ENCODE measurements at regions not wholly inside any gene's neighbourhood (a gene's known extent, or its start where the extent isn't known, plus 50 kb on each side); places are given as distances from the start of the nearest gene placed in this dataset.

GRCh38 chr5:174446446-174446845 lies 277.9 kb upstream of the MSX2 start:
- no peaks in the 10 kb centered on the region for H3K9me3 ChIP-seq (ENCODE audit: control insufficient read depth in 2 of 2, insufficient read depth in 1 of 2, low read length in 1 of 2)
- H3K4me3 ChIP-seq (ENCODE audit: low read length in 2 of 2), result no peak overlapping the region
- no peaks in the 10 kb centered on the region for H3K36me3 ChIP-seq (ENCODE audit: control insufficient read depth in 2 of 2, insufficient read depth in 2 of 2, low read length in 1 of 2)
- no peak for DNase-seq (ENCODE audit: low read depth in 6 of 9, low spot score in 9 of 9)
- H3K4me1 ChIP-seq (ENCODE audit: control insufficient read depth in 2 of 2, insufficient read depth in 2 of 2, low read length in 2 of 2), result no peaks in the 10 kb centered on the region
- no peaks in the 10 kb centered on the region for H3K27me3 ChIP-seq (ENCODE audit: control insufficient read depth in 2 of 2, insufficient read depth in 1 of 2, low read length in 1 of 2)
- H3K27ac ChIP-seq (ENCODE audit: low read depth in 1 of 2, low read length in 1 of 2), result no peak overlapping the region
- 83% methylated on average over 6 of the region's 6 CpGs for WGBS

- Histone ChIP-seq H3K27ac (ENCODE audit: low read depth in 1 of 2, low read length in 1 of 2) (no peak overlapping the region), H3K9me3 (ENCODE audit: control insufficient read depth in 2 of 2, insufficient read depth in 1 of 2, low read length in 1 of 2) (no peaks in the 10 kb centered on the region), H3K4me3 (ENCODE audit: low read length in 2 of 2) (no peak overlapping the region), H3K36me3 (ENCODE audit: control insufficient read depth in 2 of 2, insufficient read depth in 2 of 2, low read length in 1 of 2) (no peaks in the 10 kb centered on the region), H3K4me1 (ENCODE audit: control insufficient read depth in 2 of 2, insufficient read depth in 2 of 2, low read length in 2 of 2) (no peaks in the 10 kb centered on the region), H3K27me3 (ENCODE audit: control insufficient read depth in 2 of 2, insufficient read depth in 1 of 2, low read length in 1 of 2) (no peaks in the 10 kb centered on the region)
- 85% methylated on average over 10 of the region's 10 CpGs for WGBS
- no peak for DNase-seq (ENCODE audit: low read depth in 6 of 9, low spot score in 9 of 9)
These were observed 277.4 kb upstream of the MSX2 start for GRCh38 chr5:174446988-174447387.

- 95% methylated on average over 4 of the region's 4 CpGs for WGBS
- H3K4me1 ChIP-seq (ENCODE audit: control insufficient read depth in 2 of 2, insufficient read depth in 2 of 2, low read length in 2 of 2), result no peaks in the 10 kb centered on the region
- no peaks in the 10 kb centered on the region for H3K27me3 ChIP-seq (ENCODE audit: control insufficient read depth in 2 of 2, insufficient read depth in 1 of 2, low read length in 1 of 2)
- no peaks in the 10 kb centered on the region for H3K9me3 ChIP-seq (ENCODE audit: control insufficient read depth in 2 of 2, insufficient read depth in 1 of 2, low read length in 1 of 2)
- H3K27ac ChIP-seq (ENCODE audit: low read depth in 1 of 2, low read length in 1 of 2), result no peak overlapping the region
- H3K4me3 ChIP-seq (ENCODE audit: low read length in 2 of 2), result no peak overlapping the region
- no peak for DNase-seq (ENCODE audit: low read depth in 6 of 9, low spot score in 9 of 9)
- no peaks in the 10 kb centered on the region for H3K36me3 ChIP-seq (ENCODE audit: control insufficient read depth in 2 of 2, insufficient read depth in 2 of 2, low read length in 1 of 2)
These were observed 276.3 kb upstream of the MSX2 start for GRCh38 chr5:174448041-174448440.

- Histone ChIP-seq H3K27ac (ENCODE audit: low read depth in 1 of 2, low read length in 1 of 2) (no peak overlapping the region), H3K36me3 (ENCODE audit: control insufficient read depth in 2 of 2, insufficient read depth in 2 of 2, low read length in 1 of 2) (no peaks in the 10 kb centered on the region), H3K4me1 (ENCODE audit: control insufficient read depth in 2 of 2, insufficient read depth in 2 of 2, low read length in 2 of 2) (no peaks in the 10 kb centered on the region), H3K27me3 (ENCODE audit: control insufficient read depth in 2 of 2, insufficient read depth in 1 of 2, low read length in 1 of 2) (no peaks in the 10 kb centered on the region), H3K9me3 (ENCODE audit: control insufficient read depth in 2 of 2, insufficient read depth in 1 of 2, low read length in 1 of 2) (no peaks in the 10 kb centered on the region), H3K4me3 (ENCODE audit: low read length in 2 of 2) (no peak overlapping the region)
- DNase-seq (ENCODE audit: low read depth in 6 of 9, low spot score in 9 of 9), result no peak
These were observed 275.7 kb upstream of the MSX2 start for GRCh38 chr5:174448662-174449061.

GRCh38 chr5:174453690-174454089 lies 270.7 kb upstream of the MSX2 start:
- no peak for DNase-seq (ENCODE audit: low read depth in 6 of 9, low spot score in 9 of 9)
- Histone ChIP-seq H3K27me3 (ENCODE audit: control insufficient read depth in 2 of 2, insufficient read depth in 1 of 2, low read length in 1 of 2) (no peaks in the 10 kb centered on the region), H3K4me1 (ENCODE audit: control insufficient read depth in 2 of 2, insufficient read depth in 2 of 2, low read length in 2 of 2) (peaks cover 2 to 5% of the 10 kb centered on the region in 2 donors), H3K4me3 (ENCODE audit: low read length in 2 of 2) (no peak overlapping the region), H3K27ac (ENCODE audit: low read depth in 1 of 2, low read length in 1 of 2) (no peak overlapping the region), H3K36me3 (ENCODE audit: control insufficient read depth in 2 of 2, insufficient read depth in 2 of 2, low read length in 1 of 2) (no peaks in the 10 kb centered on the region), H3K9me3 (ENCODE audit: control insufficient read depth in 2 of 2, insufficient read depth in 1 of 2, low read length in 1 of 2) (no peaks in the 10 kb centered on the region)
- WGBS, result 69% methylated on average over 2 of the region's 2 CpGs

- 21% methylated on average over 6 of the region's 6 CpGs for WGBS
- Histone ChIP-seq H3K27me3 (ENCODE audit: control insufficient read depth in 2 of 2, insufficient read depth in 1 of 2, low read length in 1 of 2) (no peaks in the 10 kb centered on the region), H3K9me3 (ENCODE audit: control insufficient read depth in 2 of 2, insufficient read depth in 1 of 2, low read length in 1 of 2) (no peaks in the 10 kb centered on the region), H3K4me3 (ENCODE audit: low read length in 2 of 2) (no peak overlapping the region), H3K4me1 (ENCODE audit: control insufficient read depth in 2 of 2, insufficient read depth in 2 of 2, low read length in 2 of 2) (peaks cover 2 to 5% of the 10 kb centered on the region in 2 donors), H3K27ac (ENCODE audit: low read depth in 1 of 2, low read length in 1 of 2) (no peak overlapping the region), H3K36me3 (ENCODE audit: control insufficient read depth in 2 of 2, insufficient read depth in 2 of 2, low read length in 1 of 2) (no peaks in the 10 kb centered on the region)
- peak in 8 of 9 donors; percentile 8 to 74 (median 22) for DNase-seq (ENCODE audit: low read depth in 6 of 9, low spot score in 9 of 9)
These were observed 269.9 kb upstream of the MSX2 start for GRCh38 chr5:174454464-174454863.

- H3K27ac ChIP-seq (ENCODE audit: low read depth in 1 of 2, low read length in 1 of 2), result no peak overlapping the region
- no peaks in the 10 kb centered on the region for H3K27me3 ChIP-seq (ENCODE audit: control insufficient read depth in 2 of 2, insufficient read depth in 1 of 2, low read length in 1 of 2)
- H3K36me3 ChIP-seq (ENCODE audit: control insufficient read depth in 2 of 2, insufficient read depth in 2 of 2, low read length in 1 of 2), result no peaks in the 10 kb centered on the region
- H3K4me3 ChIP-seq (ENCODE audit: low read length in 2 of 2), result no peak overlapping the region
- no peak for DNase-seq (ENCODE audit: low read depth in 6 of 9, low spot score in 9 of 9)
- H3K9me3 ChIP-seq (ENCODE audit: control insufficient read depth in 2 of 2, insufficient read depth in 1 of 2, low read length in 1 of 2), result no peaks in the 10 kb centered on the region
- peaks cover 2 to 5% of the 10 kb centered on the region in 2 donors for H3K4me1 ChIP-seq (ENCODE audit: control insufficient read depth in 2 of 2, insufficient read depth in 2 of 2, low read length in 2 of 2)
- WGBS, result 86% methylated on average over 3 of the region's 3 CpGs
These were observed 269.5 kb upstream of the MSX2 start for GRCh38 chr5:174454890-174455289.

GRCh38 chr5:174455301-174455700 lies 269.1 kb upstream of the MSX2 start:
- no peaks in the 10 kb centered on the region for H3K36me3 ChIP-seq (ENCODE audit: control insufficient read depth in 2 of 2, insufficient read depth in 2 of 2, low read length in 1 of 2)
- H3K9me3 ChIP-seq (ENCODE audit: control insufficient read depth in 2 of 2, insufficient read depth in 1 of 2, low read length in 1 of 2), result no peaks in the 10 kb centered on the region
- WGBS, result 75% methylated on average over 4 of the region's 4 CpGs
- no peak overlapping the region for H3K4me3 ChIP-seq (ENCODE audit: low read length in 2 of 2)
- H3K4me1 ChIP-seq (ENCODE audit: control insufficient read depth in 2 of 2, insufficient read depth in 2 of 2, low read length in 2 of 2), result peaks cover 2 to 5% of the 10 kb centered on the region in 2 donors
- no peak overlapping the region for H3K27ac ChIP-seq (ENCODE audit: low read depth in 1 of 2, low read length in 1 of 2)
- no peaks in the 10 kb centered on the region for H3K27me3 ChIP-seq (ENCODE audit: control insufficient read depth in 2 of 2, insufficient read depth in 1 of 2, low read length in 1 of 2)
- DNase-seq (ENCODE audit: low read depth in 6 of 9, low spot score in 9 of 9), result no peak

- Histone ChIP-seq H3K36me3 (ENCODE audit: control insufficient read depth in 2 of 2, insufficient read depth in 2 of 2, low read length in 1 of 2) (no peaks in the 10 kb centered on the region), H3K9me3 (ENCODE audit: control insufficient read depth in 2 of 2, insufficient read depth in 1 of 2, low read length in 1 of 2) (no peaks in the 10 kb centered on the region), H3K4me1 (ENCODE audit: control insufficient read depth in 2 of 2, insufficient read depth in 2 of 2, low read length in 2 of 2) (peaks cover 2 to 5% of the 10 kb centered on the region in 2 donors), H3K4me3 (ENCODE audit: low read length in 2 of 2) (no peak overlapping the region), H3K27ac (ENCODE audit: low read depth in 1 of 2, low read length in 1 of 2) (no peak overlapping the region), H3K27me3 (ENCODE audit: control insufficient read depth in 2 of 2, insufficient read depth in 1 of 2, low read length in 1 of 2) (no peaks in the 10 kb centered on the region)
- WGBS, result 71% methylated on average over 5 of the region's 5 CpGs
- no peak for DNase-seq (ENCODE audit: low read depth in 6 of 9, low spot score in 9 of 9)
These were observed 267.2 kb upstream of the MSX2 start for GRCh38 chr5:174457141-174457678.

All from thymus (tissue), 11 donors.